H9 (cell line): ENCODE measurements at regions not wholly inside any gene's neighbourhood (a gene's known extent, or its start where the extent isn't known, plus 50 kb on each side); places are given as distances from the start of the nearest gene placed in this dataset.

Source experiments
- DNase-seq: peaks from one replicate; pipeline ENCODE4 v3.0.0-alpha.2; 2017
- H2AFZ ChIP-seq: one replicate; pipeline ENCODE4 v1.6.1; 2013; ENCODE audit warnings: mild to moderate bottlenecking, low read length, control low read depth, moderate library complexity
- H2AK5ac ChIP-seq: 2 replicates; pipeline ENCODE4 v1.6.1; 2013; ENCODE audit warnings: low read length, control low read depth, mixed read lengths; ENCODE audit not compliant: insufficient read length
- H2BK120ac ChIP-seq: one replicate; pipeline ENCODE4 v1.6.1; 2013; ENCODE audit warnings: low read depth, mild to moderate bottlenecking, low read length, control low read depth, inconsistent platforms; ENCODE audit not compliant: poor library complexity, severe bottlenecking
- H2BK12ac ChIP-seq: 2 replicates; pipeline ENCODE4 v1.6.1; 2013; ENCODE audit warnings: low read length, control low read depth, mixed read lengths, low read depth; ENCODE audit not compliant: insufficient read length
- H2BK15ac ChIP-seq: 2 replicates; pipeline ENCODE4 v1.6.1; 2013; ENCODE audit warnings: low read depth, low read length, control low read depth
- H2BK20ac ChIP-seq: one replicate; pipeline ENCODE4 v1.6.1; 2013; ENCODE audit warnings: low read depth, mild to moderate bottlenecking, low read length, control low read depth, inconsistent platforms; ENCODE audit not compliant: poor library complexity, severe bottlenecking
- H2BK5ac ChIP-seq: 2 replicates; pipeline ENCODE4 v1.6.1; 2013; ENCODE audit warnings: low read length, control low read depth, mixed read lengths; ENCODE audit not compliant: insufficient read length
- H3K14ac ChIP-seq: 2 replicates; pipeline ENCODE4 v1.6.1; 2013; ENCODE audit warnings: low read length, control low read depth; ENCODE audit not compliant: insufficient read depth
- H3K18ac ChIP-seq: 2 replicates; pipeline ENCODE4 v1.6.1; 2013; ENCODE audit warnings: low read depth, mild to moderate bottlenecking, mixed read lengths, low read length, control low read depth; ENCODE audit not compliant: insufficient read length
- H3K23ac ChIP-seq: 2 replicates; pipeline ENCODE4 v1.6.1; 2013; ENCODE audit warnings: low read length, control low read depth, mixed read lengths, low read depth; ENCODE audit not compliant: insufficient read length
- H3K23me2 ChIP-seq: 2 replicates; pipeline ENCODE4 v1.6.1; 2013; ENCODE audit warnings: low read depth, mild to moderate bottlenecking, mixed read lengths, low read length, control low read depth; ENCODE audit not compliant: insufficient read length, poor library complexity, severe bottlenecking
- H3K27ac ChIP-seq: 2 replicates; pipeline ENCODE4 v1.5.1; 2013; ENCODE audit warnings: low read length, control low read depth, mixed read lengths, low read depth; ENCODE audit not compliant: insufficient read length
- H3K27me3 ChIP-seq: 2 replicates; pipeline ENCODE4 v1.6.1; 2013; ENCODE audit warnings: low read length, control low read depth, inconsistent platforms; ENCODE audit not compliant: insufficient read depth
- H3K4ac ChIP-seq: 2 replicates; pipeline ENCODE4 v1.6.1; 2013; ENCODE audit warnings: low read depth, mild to moderate bottlenecking, control low read depth, inconsistent platforms, low read length, moderate library complexity
- H3K4me1 ChIP-seq: 2 replicates; pipeline ENCODE4 v1.6.1; 2013; ENCODE audit warnings: low read length, control low read depth, inconsistent platforms; ENCODE audit not compliant: insufficient read depth
- H3K4me2 ChIP-seq: 2 replicates; pipeline ENCODE4 v1.6.1; 2013; ENCODE audit warnings: low read length, control low read depth, mixed read lengths; ENCODE audit not compliant: insufficient read length, insufficient read depth
- H3K56ac ChIP-seq: 2 replicates; pipeline ENCODE4 v1.6.1; 2013; ENCODE audit warnings: low read depth, mild to moderate bottlenecking, mixed read lengths, low read length, control low read depth; ENCODE audit not compliant: insufficient read length
- H3K79me1 ChIP-seq: 2 replicates; pipeline ENCODE4 v1.6.1; 2013; ENCODE audit warnings: low read depth, mild to moderate bottlenecking, moderate library complexity, low read length, control low read depth, inconsistent platforms; ENCODE audit not compliant: insufficient read depth, poor library complexity, severe bottlenecking
- H3K79me2 ChIP-seq: 2 replicates; pipeline ENCODE4 v1.6.1; 2013; ENCODE audit warnings: low read length, control low read depth, inconsistent platforms; ENCODE audit not compliant: insufficient read depth
- H3K9ac ChIP-seq: 2 replicates; pipeline ENCODE4 v1.6.1; 2013; ENCODE audit warnings: low read length, control low read depth, mixed read lengths; ENCODE audit not compliant: insufficient read length; ENCODE audit errors: extremely low read depth
- H3K9me3 ChIP-seq: one replicate; pipeline ENCODE4 v1.6.1; 2013; ENCODE audit warnings: low read depth, low read length, inconsistent platforms; ENCODE audit not compliant: control insufficient read depth
- H3T11ph ChIP-seq: one replicate; pipeline ENCODE4 v1.6.1; 2013; ENCODE audit warnings: mild to moderate bottlenecking, low read length, control low read depth, inconsistent platforms
- H4K20me1 ChIP-seq: one replicate; pipeline ENCODE4 v1.6.1; 2013; ENCODE audit not compliant: control insufficient read depth, insufficient read length, insufficient read depth
- H4K5ac ChIP-seq: 2 replicates; pipeline ENCODE4 v1.6.1; 2013; ENCODE audit warnings: low read depth, mild to moderate bottlenecking, mixed read lengths, low read length, control low read depth; ENCODE audit not compliant: insufficient read length
- H4K8ac ChIP-seq: replicated peaks from 2 replicates; pipeline ENCODE4 v1.6.1; 2013; ENCODE audit warnings: low read length, control low read depth, mixed read lengths, low read depth; ENCODE audit not compliant: insufficient read length
- H4K91ac ChIP-seq: 2 replicates; pipeline ENCODE4 v1.6.1; 2013; ENCODE audit warnings: low read depth, mild to moderate bottlenecking, moderate library complexity, mixed read lengths, low read length, control low read depth; ENCODE audit not compliant: insufficient read length
- H3K27ac Mint-ChIP-seq, 3 experiments: 2 replicates in 2 of 3; 3 replicates in 1 of 3; pipeline ENCODE4 v1.8.0; 2020 to 2021; ENCODE audit warnings: mixed read lengths in 3 of 3, mild to moderate bottlenecking in 1 of 3, moderate library complexity in 1 of 3
- H3K27me3 Mint-ChIP-seq: 2 replicates; pipeline ENCODE4 v1.8.0; 2021; ENCODE audit warnings: low read depth, mild to moderate bottlenecking, moderate library complexity, mixed read lengths
- H3K36me3 Mint-ChIP-seq, 3 experiments: 2 replicates in 2 of 3; 3 replicates in 1 of 3; pipeline ENCODE4 v1.8.0; 2020 to 2021; ENCODE audit warnings: low read depth in 3 of 3, mixed read lengths in 3 of 3; ENCODE audit not compliant: insufficient read depth in 1 of 3
- H3K4me1 Mint-ChIP-seq, 2 experiments: 2 replicates each; pipeline ENCODE4 v1.8.0; 2020; ENCODE audit warnings: mixed read lengths in 2 of 2
- H3K4me3 Mint-ChIP-seq, 2 experiments: 2 replicates in 1 of 2; 3 replicates in 1 of 2; pipeline ENCODE4 v1.8.0; 2020 to 2021; ENCODE audit warnings: mild to moderate bottlenecking in 2 of 2, mixed read lengths in 2 of 2, moderate library complexity in 1 of 2
- H3K9me3 Mint-ChIP-seq, 2 experiments: 2 replicates in 1 of 2; 3 replicates in 1 of 2; pipeline ENCODE4 v1.8.0; 2020; ENCODE audit warnings: mild to moderate bottlenecking in 2 of 2, mixed read lengths in 2 of 2, moderate library complexity in 1 of 2
- CTCF ChIP-seq: fragments of 200-600 bp; sonication (generic); conservative IDR thresholded peaks from 3 replicates; pipeline ENCODE4 v1.8.0; 2021; ENCODE audit warnings: antibody characterized with exemption, mild to moderate bottlenecking
- WGBS: extraction: QIAGEN DNeasy Blood & Tissue Kit; methylation state at CpG from one replicate; pipeline ENCODE4 v1.1.7; 2013; ENCODE audit warnings: missing lambda C conversion rate, low lambda C conversion rate, mixed read lengths; ENCODE audit not compliant: insufficient read length; ENCODE audit errors: extremely low coverage; 5-methylcytosine and 5-hydroxymethylcytosine counted together

GRCh38 chr4:111776561-111776960 lies 368.7 kb upstream of the FAM241A start:
- H3K9ac ChIP-seq: no peak overlapping the region
- no peak overlapping the region for H4K5ac ChIP-seq
- H3K79me1 ChIP-seq: no peaks in the 10 kb centered on the region
- H3K4me2 ChIP-seq: no peak overlapping the region
- H3K27ac Mint-ChIP-seq: no peak overlapping the region
- no peak for DNase-seq
- H3K4me1 Mint-ChIP-seq: peaks cover 0 to 6% of the 10 kb centered on the region in 2 experiments; a peak in 2 of 4 replicates
- no peak overlapping the region for H2AK5ac ChIP-seq
- H3K23ac ChIP-seq: no peak overlapping the region
- H3K36me3 Mint-ChIP-seq: no peaks in the 10 kb centered on the region
- H3K27me3 ChIP-seq: no peaks in the 10 kb centered on the region
- no peaks in the 10 kb centered on the region for H4K20me1 ChIP-seq
- no peak overlapping the region for H2BK15ac ChIP-seq
- no peak overlapping the region for H3K4ac ChIP-seq
- H3K9me3 Mint-ChIP-seq: no peaks in the 10 kb centered on the region
- no peak overlapping the region for H3K56ac ChIP-seq
- no peaks in the 10 kb centered on the region for H3K79me2 ChIP-seq
- no peaks in the 10 kb centered on the region; the same call in 1 of the 2 replicates for H3K4me1 ChIP-seq
- no peak overlapping the region for H3K27ac ChIP-seq
- H2BK20ac ChIP-seq: no peak overlapping the region
- no peak overlapping the region for H3K4me3 Mint-ChIP-seq
- no peak for TF ChIP-seq CTCF
- no peak overlapping the region for H3K18ac ChIP-seq
- H4K8ac ChIP-seq: no peak overlapping the region
- no peak overlapping the region for H3K14ac ChIP-seq
- no peak overlapping the region for H2AFZ ChIP-seq
- H3K27me3 Mint-ChIP-seq: no peaks in the 10 kb centered on the region
- no CpG with 5 or more reads among the region's 1 CpG for WGBS
- no peak overlapping the region for H3T11ph ChIP-seq
- H2BK12ac ChIP-seq: no peak overlapping the region
- no peak overlapping the region for H4K91ac ChIP-seq
- H3K9me3 ChIP-seq: no peaks in the 10 kb centered on the region
- no peaks in the 10 kb centered on the region for H3K23me2 ChIP-seq
- no peak overlapping the region for H2BK120ac ChIP-seq
- H2BK5ac ChIP-seq: no peak overlapping the region
